HG02884 (cell line): ENCODE measurements at regions not wholly inside any gene's neighbourhood (a gene's known extent, or its start where the extent isn't known, plus 50 kb on each side); places are given as distances from the start of the nearest gene placed in this dataset.
"Not testable (repeated sequence)": the region's sequence is repeated elsewhere in the genome, so short reads cannot be mapped to it uniquely, and the experiment has no call there.

ENCODE experiments used
- ATAC-seq: cut with Tn5 transposase; IDR thresholded peaks from one replicate; pipeline ENCODE4 v1.9.1; 2021; ENCODE audit warnings: mild to moderate bottlenecking, moderate library complexity; ENCODE audit not compliant: unreplicated experiment

- no peak for ATAC-seq
These were observed 59.9 kb downstream of the MINAR1 start for GRCh38 chr15:79492065-79492464.

- no peak for ATAC-seq
These were observed 62.3 kb downstream of the MINAR1 start for GRCh38 chr15:79494384-79494909.

DNA sequence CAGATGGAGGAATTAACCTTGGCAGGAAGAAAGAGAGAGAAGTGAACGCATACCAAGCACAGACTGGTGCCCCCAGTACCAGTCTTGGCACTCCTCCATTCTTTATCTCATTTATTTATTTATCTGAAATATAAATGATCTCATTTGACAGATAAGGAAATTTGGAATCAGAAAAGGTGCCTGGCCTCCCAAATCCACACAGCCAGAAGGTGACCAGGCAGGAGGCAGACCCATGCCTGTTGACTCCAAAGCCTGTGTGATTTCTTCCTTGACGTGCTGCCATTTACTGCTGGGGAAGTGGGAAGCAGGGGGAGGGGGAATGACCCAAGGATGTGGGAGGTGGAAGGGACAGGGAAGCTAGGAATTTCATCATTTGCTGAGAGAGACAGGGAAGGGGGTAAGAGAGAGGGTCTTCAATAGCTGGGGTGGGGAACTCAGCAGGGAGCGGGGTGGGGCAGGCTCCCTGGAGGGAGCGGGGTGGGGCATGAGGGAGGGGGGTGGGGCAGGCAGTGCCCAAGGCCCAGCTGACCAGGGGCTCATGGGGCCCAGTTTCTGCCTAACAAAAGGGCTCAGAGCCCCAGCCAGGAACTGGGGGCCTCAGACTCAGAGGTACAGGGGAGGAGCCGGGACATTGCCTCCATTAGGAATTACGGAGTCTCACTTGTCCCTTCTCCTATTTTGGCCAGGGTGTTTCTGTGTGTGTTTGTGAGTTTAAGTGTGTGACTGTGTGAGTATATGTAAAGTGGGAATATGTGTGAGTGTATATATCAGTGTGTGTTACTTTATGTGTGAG, 63.0 kb downstream of the MINAR1 start:
- no peak for ATAC-seq

DNA sequence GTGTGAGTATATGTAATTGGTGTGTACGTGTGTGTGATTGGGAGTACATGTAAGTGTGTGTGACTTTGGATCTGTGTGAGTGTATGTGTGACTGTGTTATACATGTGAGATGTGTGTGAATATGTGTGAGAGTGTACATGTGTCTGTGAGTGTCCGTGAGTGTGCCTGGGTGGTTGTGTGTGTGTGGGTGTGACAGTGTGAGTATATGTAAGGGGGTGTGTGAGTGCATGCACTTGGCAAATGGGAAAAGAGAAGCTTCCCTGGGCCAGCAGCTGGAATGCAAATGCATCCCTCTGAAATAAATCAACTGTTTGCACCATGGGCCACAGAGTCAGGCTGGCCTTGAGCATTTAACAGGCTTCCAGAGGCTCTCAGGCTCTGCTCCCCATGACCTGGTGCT, 63.6 kb downstream of the MINAR1 start:
- ATAC-seq = no peak

DNA sequence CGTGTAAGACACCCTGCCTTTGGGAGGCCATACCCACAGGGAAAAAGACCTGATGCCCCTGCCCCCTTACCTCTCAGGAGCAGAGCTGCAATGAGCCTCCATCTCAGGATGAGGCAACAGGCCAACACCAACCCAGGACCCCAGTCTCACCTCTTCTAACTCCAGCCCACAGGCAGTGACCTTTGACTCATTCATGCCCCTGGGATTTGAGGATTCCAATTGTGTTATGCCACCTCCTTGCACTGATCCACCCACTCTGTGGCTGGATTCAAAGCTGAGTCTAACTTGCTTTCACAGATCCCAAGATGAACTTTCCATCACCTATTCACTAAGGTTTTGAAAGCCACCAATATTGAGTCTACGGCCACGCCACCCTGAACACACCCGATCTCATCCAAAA, 64.7 kb downstream of the MINAR1 start:
- ATAC-seq = no peak

DNA sequence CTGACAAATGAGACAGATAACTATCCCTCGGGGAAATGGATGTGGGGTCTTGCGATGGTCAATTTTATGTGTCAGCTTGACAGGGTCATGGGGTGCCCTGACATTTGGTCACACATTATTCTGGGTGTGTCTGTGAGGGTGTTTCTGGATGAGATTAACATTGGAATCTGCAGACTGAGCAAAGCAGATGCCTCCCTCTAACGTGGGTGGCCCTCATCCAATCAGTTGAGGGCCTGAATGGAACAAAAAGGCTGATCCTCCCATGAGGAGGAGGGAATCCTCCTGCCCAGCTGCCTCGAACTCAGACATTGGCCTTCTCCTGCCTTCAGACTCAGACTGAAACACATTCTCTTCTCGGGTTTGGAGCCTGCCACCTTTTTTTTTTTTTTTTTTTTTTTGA, 69.0 kb downstream of the MINAR1 start:
- no peak for ATAC-seq

GRCh38 chr15:79505956-79506355, 73.8 kb downstream of the MINAR1 start:
- ATAC-seq = no peak

GRCh38 chr15:79512844-79513243, 80.7 kb downstream of the MINAR1 start:
- not testable (repeated sequence) for ATAC-seq

- ATAC-seq = no peak
These were observed 81.3 kb downstream of the MINAR1 start for GRCh38 chr15:79513417-79513816.

- ATAC-seq = no peak
These were observed 81.8 kb downstream of the MINAR1 start for GRCh38 chr15:79513940-79514339.

DNA sequence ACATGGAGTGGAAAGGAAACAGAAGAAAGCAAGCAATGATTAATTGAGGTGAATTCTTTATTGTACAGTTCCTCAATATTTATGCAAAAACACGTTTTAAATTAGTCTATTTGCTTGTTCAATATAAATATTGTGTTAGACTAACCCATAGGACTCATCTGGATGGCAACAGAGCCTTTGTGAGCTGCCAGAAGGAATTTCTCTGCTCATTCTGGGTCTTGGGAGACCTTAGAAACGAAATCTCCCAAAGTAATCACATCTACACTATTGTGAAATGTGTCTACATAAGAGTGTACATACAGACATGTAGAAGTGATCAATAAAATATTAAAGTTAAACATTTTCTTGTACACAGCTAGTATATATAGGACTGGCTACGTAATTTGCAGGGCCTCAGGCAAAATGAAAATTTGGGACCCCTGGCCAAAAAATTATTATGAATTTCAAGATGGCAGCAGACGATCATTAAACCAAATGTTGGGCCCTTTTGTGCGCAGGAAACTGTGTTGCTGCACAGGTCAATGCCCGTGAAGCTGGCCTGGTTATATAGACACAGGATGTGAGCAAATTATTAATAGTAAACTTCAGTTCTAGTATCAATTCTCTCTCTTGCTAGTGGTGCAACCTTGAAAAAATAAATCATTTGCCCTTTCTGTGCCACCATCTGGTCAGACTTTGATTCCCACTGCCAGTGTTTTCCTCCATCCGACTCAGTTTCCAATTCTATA, 83.3 kb downstream of the MINAR1 start:
- no peak for ATAC-seq

GRCh38 chr15:79516155-79516554, 84.0 kb downstream of the MINAR1 start:
- no peak for ATAC-seq

- no peak for ATAC-seq
These were observed 84.5 kb downstream of the MINAR1 start for GRCh38 chr15:79516646-79517045.

DNA sequence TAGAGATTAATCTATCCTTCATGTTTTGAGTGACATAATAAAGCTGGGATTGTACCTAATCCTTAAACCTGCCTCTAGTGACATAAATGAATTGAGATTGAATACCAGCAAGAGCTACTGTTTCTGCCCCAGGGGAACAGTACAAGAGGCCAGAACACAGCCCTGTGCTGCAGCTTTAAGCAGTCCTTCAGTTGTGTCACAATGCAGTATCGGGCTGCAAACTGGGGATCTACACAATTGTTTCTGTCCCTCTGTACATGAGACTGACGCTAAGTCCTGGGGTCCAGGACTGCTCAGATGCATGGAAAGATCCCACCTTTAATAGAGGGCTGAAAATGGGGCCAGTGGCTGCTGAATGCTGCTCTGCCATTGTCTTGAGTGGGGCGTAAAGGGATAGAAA, 87.5 kb downstream of the MINAR1 start:
- ATAC-seq = no peak

- no peak for ATAC-seq
These were observed 88.5 kb downstream of the MINAR1 start for GRCh38 chr15:79520654-79521053.

DNA sequence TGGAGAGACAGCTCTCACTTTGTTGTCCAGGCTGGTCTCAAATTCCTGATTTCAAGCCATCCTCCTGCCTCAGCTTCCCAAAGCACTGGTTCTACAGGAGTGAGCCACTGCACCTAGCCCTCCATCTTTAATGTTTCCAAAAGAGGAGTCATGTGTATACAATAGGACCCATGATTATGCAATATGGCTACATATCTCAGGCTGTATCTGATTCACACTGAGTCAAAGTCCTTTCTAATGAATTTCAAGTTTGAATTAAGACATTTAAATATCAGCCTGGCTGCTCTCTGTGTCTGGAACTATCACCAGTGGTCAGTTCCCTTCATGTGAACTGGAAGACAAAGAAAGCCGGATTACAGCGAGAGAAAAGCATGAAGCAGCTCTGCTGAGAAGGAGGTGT, 90.5 kb downstream of the MINAR1 start:
- ATAC-seq = no peak

DNA sequence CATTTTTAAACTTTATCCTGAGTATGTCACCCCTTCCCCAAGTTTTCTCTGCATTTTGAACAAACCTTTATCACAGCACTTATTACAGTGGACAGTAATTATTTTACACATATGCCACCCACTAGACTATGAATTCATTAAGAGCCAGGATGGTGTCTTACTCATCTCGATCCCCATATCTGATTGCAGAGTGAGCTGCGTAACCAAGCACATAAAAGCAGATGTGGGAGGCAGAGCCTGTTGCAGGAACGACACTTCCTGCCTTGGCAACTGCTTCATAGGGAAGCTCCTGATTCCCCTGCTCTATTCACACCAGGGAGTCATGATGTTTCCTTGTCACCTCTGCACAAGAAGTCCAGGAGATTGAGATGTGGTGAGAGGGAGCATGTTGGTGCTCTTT, 91.1 kb downstream of the MINAR1 start:
- no peak for ATAC-seq

DNA sequence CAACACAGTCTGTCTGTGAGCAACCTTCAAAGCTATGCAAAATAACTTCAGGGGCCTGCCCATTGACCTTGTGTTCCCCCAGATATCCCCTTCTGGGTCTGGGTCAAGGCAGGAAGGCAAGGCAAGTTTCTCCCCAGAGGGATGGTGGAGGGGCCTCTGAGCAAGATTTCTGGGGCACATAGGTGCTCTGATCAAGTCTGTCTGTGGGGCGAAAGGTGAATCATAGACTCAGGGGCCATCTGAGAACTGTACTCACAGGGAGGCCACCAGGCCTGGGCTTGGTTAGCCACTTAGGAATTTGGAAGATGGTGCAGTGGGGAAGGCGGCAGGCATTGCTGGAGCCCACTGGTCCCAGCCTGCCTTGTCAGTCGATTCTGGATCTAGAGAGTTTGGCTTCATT, 92.4 kb downstream of the MINAR1 start:
- ATAC-seq = no peak

- no peak for ATAC-seq
These were observed 94.2 kb downstream of the MINAR1 start for GRCh38 chr15:79526376-79526775.

DNA sequence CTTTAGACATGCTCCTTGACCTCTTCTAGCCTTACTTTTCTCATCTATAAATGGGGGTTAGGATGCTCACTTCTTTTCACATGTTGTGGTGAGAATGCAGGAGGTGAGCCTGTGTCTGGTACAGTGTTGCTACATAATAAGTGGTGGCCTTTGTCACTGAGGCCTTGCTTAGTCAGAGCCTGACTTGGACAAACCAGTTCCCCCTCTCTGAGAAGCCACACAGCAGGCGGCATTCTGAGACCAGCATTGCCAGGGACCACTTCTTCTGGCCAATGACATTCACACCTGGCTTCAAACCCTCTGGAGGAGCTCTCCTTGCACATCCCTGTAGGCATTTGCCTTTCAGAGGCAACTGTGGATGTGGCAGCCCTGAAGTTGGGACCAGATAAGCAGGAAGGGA, 95.7 kb downstream of the MINAR1 start:
- no peak for ATAC-seq

DNA sequence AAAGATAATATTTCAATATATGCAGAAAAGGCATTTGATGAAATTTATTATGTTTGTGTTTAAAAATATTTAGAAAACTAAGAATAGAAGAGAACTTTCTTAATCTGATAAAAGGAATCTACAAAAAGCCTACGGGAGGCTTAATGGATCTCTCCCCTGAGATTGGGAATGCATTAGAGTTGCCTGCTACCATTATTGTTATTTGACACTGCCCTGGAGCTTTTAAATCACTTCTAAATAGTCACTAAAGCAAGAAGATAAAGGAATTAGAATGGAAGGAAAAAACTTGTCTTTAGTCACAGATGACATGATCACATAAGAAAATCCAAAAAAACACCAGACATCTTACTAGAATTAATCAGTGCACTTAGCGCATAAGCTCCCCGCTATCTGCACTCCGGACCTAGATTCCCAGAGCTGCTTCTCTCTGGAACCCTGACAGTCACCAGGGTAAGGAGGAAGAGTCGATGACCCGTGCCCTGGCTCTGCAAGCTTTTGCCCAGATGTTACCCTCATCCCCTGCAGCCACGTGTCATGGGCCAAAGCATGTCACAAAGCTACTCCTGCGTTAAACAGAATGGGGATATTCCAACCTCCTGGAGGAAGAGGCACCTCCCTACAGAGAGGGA, 97.1 kb downstream of the MINAR1 start:
- ATAC-seq = no peak

DNA sequence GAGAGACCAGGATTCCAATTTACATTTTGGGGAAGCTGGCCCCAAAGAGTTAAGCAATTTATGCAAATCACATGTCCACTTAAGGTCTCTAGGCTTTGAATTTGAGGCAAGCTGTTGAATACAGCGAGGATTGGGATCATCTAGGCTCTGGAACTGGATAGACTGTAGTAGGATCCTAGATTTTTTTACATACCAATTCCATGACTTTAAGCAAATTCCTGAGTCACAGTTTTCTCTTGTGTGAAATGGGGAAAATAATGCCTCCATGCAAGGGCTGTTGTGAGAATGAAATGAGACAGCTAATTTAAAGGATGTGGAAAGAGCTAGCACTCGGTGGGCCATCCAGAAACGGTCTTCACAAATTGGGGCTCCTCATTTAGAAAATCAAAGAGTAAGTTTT, 103.4 kb downstream of the MINAR1 start:
- no peak for ATAC-seq
